ENCODE measurements at regions not wholly inside any gene's neighbourhood (a gene's known extent, or its start where the extent isn't known, plus 50 kb on each side); places are given as distances from the start of the nearest gene placed in this dataset.

DNA sequence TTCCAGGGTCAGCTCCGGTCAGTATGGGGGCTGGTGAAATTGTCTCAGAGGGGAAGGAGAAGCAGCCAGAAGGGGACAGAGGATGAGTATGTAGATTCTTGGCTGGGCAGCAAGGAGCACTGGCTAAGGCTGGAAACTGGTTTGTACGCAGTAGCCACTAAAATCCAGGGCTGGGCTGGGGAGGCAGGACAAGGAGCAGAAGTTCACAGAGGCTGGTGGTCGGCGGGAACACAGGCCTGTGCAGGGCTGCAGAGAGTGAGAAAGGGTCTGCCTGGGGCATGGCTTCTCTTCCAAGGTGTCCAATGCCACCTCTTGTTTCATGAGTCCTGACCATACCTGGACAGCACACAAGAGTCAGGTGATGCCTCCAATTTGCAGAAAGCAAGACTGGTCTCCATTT lies 94.4 kb upstream of the HDAC4 start:
- no peaks in the 10 kb centered on the region for H3K36me3 ChIP-seq (ENCODE audit: control insufficient read depth in 2 of 2, extremely low read depth in 1 of 2, insufficient read depth in 2 of 2, low read length in 2 of 2)
- no peaks in the 10 kb centered on the region for H3K9me1 ChIP-seq (ENCODE audit: control insufficient read depth, extremely low read depth, insufficient read depth, low read length)
- no peaks in the 10 kb centered on the region for H3K9me3 ChIP-seq (ENCODE audit: control insufficient read depth, low read depth, low read length)
- H2AFZ ChIP-seq (ENCODE audit: control insufficient read depth, low read length), result no peak overlapping the region
- peaks cover 6% of the 10 kb centered on the region for H3K27me3 ChIP-seq (ENCODE audit: control insufficient read depth, extremely low read depth, insufficient read depth, low read length)
- DNase-seq (ENCODE audit: low read depth, low spot score), result no peak
- no peak for FAIRE-seq
- no peaks in the 10 kb centered on the region for H4K20me1 ChIP-seq (ENCODE audit: control insufficient read depth, extremely low read depth, insufficient read depth, low read length)
- no peak overlapping the region for H3K9ac ChIP-seq (ENCODE audit: control insufficient read depth, extremely low read depth, insufficient read depth, low read length)
- TF ChIP-seq, protein P1, sequence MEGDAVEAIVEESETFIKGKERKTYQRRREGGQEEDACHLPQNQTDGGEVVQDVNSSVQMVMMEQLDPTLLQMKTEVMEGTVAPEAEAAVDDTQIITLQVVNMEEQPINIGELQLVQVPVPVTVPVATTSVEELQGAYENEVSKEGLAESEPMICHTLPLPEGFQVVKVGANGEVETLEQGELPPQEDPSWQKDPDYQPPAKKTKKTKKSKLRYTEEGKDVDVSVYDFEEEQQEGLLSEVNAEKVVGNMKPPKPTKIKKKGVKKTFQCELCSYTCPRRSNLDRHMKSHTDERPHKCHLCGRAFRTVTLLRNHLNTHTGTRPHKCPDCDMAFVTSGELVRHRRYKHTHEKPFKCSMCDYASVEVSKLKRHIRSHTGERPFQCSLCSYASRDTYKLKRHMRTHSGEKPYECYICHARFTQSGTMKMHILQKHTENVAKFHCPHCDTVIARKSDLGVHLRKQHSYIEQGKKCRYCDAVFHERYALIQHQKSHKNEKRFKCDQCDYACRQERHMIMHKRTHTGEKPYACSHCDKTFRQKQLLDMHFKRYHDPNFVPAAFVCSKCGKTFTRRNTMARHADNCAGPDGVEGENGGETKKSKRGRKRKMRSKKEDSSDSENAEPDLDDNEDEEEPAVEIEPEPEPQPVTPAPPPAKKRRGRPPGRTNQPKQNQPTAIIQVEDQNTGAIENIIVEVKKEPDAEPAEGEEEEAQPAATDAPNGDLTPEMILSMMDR (optimal IDR thresholded peaks at IDR 0.05 in 1 of 3, IDR thresholded peaks at IDR 0.05 in 1 of 3, conservative IDR thresholded peaks at IDR 0.05 in 1 of 3; ENCODE audit: extremely low read depth in 1 of 3, insufficient read depth in 2 of 3, low read length in 3 of 3), result no peak
- TF ChIP-seq EZH2 (IDR thresholded peaks at IDR 0.05; ENCODE audit: low read length), result no peak
- no peak overlapping the region for H3K27ac ChIP-seq (ENCODE audit: control insufficient read depth, insufficient read depth, low read length)
- H3K4me3 ChIP-seq (ENCODE audit: control insufficient read depth in 2 of 3, extremely low read depth in 1 of 3, insufficient read depth in 2 of 3, low read depth in 1 of 3, low read length in 3 of 3), result no peak overlapping the region
- dilution Hi-C loops (cut with MboI; ENCODE audit: extremely low pct_ligation_motif_present, low sequenced_read_pairs), result no loop called here
- no peaks in the 10 kb centered on the region for H3K4me1 ChIP-seq (ENCODE audit: control insufficient read depth, extremely low read depth, insufficient read depth, low read length)
- no peak overlapping the region for H3K4me2 ChIP-seq (ENCODE audit: control insufficient read depth, extremely low read depth, insufficient read depth, low read depth, low read length)
- no peaks in the 10 kb centered on the region for H3K79me2 ChIP-seq (ENCODE audit: control insufficient read depth, insufficient read depth, low read length)

DNA sequence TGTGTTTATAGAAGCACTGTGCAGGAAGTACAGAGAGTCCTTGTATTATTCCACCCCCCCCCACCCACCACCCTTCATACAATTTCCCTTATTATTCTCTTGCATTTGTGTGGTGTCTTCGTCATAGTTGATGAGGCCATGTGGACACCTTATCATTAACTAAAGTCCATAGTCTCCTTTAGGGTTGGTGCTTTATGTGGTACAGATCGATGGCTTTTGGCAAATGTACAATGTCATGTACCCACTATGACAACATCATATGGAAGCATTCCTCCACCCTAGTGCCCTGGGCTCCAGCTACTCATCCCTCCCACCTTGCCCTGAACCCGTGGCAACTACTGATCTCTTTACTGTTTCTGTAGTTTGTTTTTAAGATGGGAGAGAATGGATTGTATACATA lies 93.8 kb upstream of the HDAC4 start:
- Histone ChIP-seq H2AFZ (ENCODE audit: control insufficient read depth, low read length) (no peak overlapping the region), H3K9me1 (ENCODE audit: control insufficient read depth, extremely low read depth, insufficient read depth, low read length) (no peaks in the 10 kb centered on the region), H3K4me3 (ENCODE audit: control insufficient read depth in 2 of 3, extremely low read depth in 1 of 3, insufficient read depth in 2 of 3, low read depth in 1 of 3, low read length in 3 of 3) (no peak overlapping the region), H3K4me1 (ENCODE audit: control insufficient read depth, extremely low read depth, insufficient read depth, low read length) (no peaks in the 10 kb centered on the region), H3K27me3 (ENCODE audit: control insufficient read depth, extremely low read depth, insufficient read depth, low read length) (peaks cover 6% of the 10 kb centered on the region), H3K36me3 (ENCODE audit: control insufficient read depth in 2 of 2, extremely low read depth in 1 of 2, insufficient read depth in 2 of 2, low read length in 2 of 2) (no peaks in the 10 kb centered on the region), H3K79me2 (ENCODE audit: control insufficient read depth, insufficient read depth, low read length) (no peaks in the 10 kb centered on the region), H4K20me1 (ENCODE audit: control insufficient read depth, extremely low read depth, insufficient read depth, low read length) (no peaks in the 10 kb centered on the region), H3K9me3 (ENCODE audit: control insufficient read depth, low read depth, low read length) (no peaks in the 10 kb centered on the region), H3K9ac (ENCODE audit: control insufficient read depth, extremely low read depth, insufficient read depth, low read length) (no peak overlapping the region), H3K27ac (ENCODE audit: control insufficient read depth, insufficient read depth, low read length) (no peak overlapping the region), H3K4me2 (ENCODE audit: control insufficient read depth, extremely low read depth, insufficient read depth, low read depth, low read length) (no peak overlapping the region)
- dilution Hi-C loops (cut with MboI; ENCODE audit: extremely low pct_ligation_motif_present, low sequenced_read_pairs), result no loop called here
- TF ChIP-seq, protein P1 (optimal IDR thresholded peaks at IDR 0.05 in 1 of 3, IDR thresholded peaks at IDR 0.05 in 1 of 3, conservative IDR thresholded peaks at IDR 0.05 in 1 of 3; ENCODE audit: extremely low read depth in 1 of 3, insufficient read depth in 2 of 3, low read length in 3 of 3), result no peak
- TF ChIP-seq EZH2 (IDR thresholded peaks at IDR 0.05; ENCODE audit: low read length), result no peak
- FAIRE-seq (no peak), DNase-seq (ENCODE audit: low read depth, low spot score) (no peak)

All from keratinocyte (primary cell).